ENCODE measurements at regions not wholly inside any gene's neighbourhood (a gene's known extent, or its start where the extent isn't known, plus 50 kb on each side); places are given as distances from the start of the nearest gene placed in this dataset.

- TF ChIP-seq TSHZ2 (CRISPR knock-in tag; IDR thresholded peaks at IDR 0.05) (no peak), ZC3H10 (CRISPR knock-in tag; IDR thresholded peaks at IDR 0.05) (no peak)
Observed at GRCh38 chr3:165636684-165637015, 200.6 kb downstream of the BCHE start.
